ENCODE measurements at regions not wholly inside any gene's neighbourhood (a gene's known extent, or its start where the extent isn't known, plus 50 kb on each side); places are given as distances from the start of the nearest gene placed in this dataset.

DNA sequence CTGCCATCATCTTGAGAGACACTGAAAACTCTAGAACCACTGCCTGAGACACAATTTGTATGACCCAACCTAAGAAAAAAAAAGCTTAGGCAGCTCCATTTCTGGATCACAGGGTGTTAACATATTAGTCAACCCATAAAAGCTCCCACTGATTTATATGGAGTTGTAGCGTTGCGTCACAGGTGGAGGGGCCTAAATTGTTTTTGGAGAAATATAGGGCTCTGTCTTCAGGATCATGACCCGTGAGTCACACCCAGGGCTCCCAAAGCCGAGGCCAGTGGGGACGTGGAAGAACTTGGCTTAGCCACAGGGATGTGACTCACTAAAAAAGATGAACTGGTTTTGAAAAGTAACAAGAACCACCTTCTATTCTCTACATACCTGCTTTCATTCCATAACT, 116.5 kb upstream of the BMP2 start:
- DNase-seq (ENCODE audit: low spot score) (no peak), ATAC-seq (ENCODE audit: low FRiP score) (peak; percentile 80)

DNA sequence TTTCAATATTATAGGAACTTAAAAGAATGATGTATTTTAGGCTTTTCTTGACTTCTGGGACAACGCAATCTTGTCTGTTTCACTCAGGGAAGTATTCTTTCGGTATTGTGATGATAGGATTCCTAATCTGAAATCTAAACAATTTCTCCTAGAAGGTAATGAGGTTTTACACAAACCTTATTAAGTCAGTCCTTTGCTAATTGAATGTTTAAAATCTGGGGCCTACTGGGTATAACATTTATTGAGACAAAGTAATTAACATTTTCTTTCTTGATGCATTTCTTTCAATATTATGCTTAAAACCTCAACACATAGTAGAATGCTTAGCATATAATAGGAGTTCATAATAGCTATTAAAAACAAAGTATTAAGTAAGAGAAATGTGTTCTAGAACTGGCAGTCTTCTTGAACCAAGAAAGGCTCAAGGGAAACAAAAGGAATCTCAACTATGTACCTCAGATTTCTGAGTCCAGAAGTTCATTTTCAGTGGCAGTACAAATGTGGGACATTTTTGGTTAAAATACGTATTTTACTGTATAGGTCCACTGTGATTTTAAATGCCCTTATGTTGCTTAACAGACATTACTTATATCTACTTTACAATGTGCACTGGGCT, 121.4 kb upstream of the BMP2 start:
- DNase-seq (ENCODE audit: low spot score) (no peak), ATAC-seq (ENCODE audit: low FRiP score) (no peak)
- TF ChIP-seq, protein P1, sequence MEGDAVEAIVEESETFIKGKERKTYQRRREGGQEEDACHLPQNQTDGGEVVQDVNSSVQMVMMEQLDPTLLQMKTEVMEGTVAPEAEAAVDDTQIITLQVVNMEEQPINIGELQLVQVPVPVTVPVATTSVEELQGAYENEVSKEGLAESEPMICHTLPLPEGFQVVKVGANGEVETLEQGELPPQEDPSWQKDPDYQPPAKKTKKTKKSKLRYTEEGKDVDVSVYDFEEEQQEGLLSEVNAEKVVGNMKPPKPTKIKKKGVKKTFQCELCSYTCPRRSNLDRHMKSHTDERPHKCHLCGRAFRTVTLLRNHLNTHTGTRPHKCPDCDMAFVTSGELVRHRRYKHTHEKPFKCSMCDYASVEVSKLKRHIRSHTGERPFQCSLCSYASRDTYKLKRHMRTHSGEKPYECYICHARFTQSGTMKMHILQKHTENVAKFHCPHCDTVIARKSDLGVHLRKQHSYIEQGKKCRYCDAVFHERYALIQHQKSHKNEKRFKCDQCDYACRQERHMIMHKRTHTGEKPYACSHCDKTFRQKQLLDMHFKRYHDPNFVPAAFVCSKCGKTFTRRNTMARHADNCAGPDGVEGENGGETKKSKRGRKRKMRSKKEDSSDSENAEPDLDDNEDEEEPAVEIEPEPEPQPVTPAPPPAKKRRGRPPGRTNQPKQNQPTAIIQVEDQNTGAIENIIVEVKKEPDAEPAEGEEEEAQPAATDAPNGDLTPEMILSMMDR (IDR thresholded peaks at IDR 0.05): no peak

More for the DNA sequence above, 116.5 kb upstream of the BMP2 start:
- TF ChIP-seq, protein P1 (IDR thresholded peaks at IDR 0.05): no peak

DNA sequence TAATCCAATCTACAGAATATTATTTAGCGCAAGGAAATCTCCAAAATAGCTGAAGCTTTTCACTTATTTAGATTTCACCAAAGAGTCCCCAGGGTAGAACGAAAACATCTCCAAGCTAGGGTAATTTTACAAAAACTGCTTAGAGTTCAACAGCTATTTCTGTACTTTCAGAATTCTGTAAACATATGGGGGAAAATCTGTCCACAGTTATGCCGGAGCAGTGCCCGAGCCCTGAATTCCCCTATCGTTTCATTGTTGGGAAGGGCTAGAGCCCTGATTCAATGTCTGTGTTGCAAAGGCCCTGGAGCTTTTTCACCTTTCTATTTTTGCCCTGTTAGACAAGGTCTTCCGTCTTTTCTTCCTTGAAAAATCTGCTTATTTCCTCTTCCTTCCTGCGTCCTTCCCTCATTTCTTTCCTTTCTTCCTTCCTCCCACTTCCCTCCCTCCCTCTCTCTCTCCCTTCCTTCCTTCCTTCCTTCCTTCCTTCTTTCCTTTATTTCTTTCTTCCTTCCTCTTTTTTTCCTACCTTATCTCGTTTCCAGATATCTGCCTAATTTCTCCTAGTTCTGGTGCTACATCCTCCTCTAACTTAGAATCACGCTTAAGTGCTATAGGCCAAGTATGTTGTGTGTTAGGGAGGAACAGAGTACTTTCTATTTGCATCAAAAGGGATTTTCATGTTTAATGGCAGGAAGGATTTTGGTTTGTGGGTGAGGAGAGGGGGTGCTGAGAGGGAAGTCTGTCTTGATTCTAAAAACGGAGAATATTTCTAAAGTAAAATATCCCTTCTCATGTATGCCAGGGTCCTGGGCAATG, 122.5 kb upstream of the BMP2 start:
- DNase-seq (ENCODE audit: low spot score) (no peak), ATAC-seq (ENCODE audit: low FRiP score) (no peak)
- TF ChIP-seq, protein P1 (IDR thresholded peaks at IDR 0.05): no peak

DNA sequence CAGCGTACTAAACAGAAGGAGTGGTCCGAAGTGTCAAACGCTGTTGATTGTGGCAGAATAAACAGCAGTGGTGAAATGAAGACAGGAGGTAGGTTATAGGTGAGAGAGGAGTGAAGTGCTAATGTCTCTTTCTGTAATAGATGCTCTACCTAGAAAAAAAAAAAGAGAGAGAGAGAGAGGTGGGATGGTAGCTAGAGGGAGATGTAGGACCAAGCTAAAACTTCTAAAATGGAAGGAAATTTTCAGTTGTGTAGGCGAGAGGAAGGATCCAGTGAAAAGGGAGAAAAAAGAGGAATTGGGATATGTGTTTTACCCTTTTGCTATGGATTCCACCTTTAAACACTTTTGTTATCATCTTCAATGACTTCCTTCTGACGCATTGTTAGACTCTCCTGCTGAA, 126.5 kb upstream of the BMP2 start:
- ATAC-seq (ENCODE audit: low FRiP score) (no peak), DNase-seq (ENCODE audit: low spot score) (no peak)
- TF ChIP-seq, protein P1 (IDR thresholded peaks at IDR 0.05): no peak

DNA sequence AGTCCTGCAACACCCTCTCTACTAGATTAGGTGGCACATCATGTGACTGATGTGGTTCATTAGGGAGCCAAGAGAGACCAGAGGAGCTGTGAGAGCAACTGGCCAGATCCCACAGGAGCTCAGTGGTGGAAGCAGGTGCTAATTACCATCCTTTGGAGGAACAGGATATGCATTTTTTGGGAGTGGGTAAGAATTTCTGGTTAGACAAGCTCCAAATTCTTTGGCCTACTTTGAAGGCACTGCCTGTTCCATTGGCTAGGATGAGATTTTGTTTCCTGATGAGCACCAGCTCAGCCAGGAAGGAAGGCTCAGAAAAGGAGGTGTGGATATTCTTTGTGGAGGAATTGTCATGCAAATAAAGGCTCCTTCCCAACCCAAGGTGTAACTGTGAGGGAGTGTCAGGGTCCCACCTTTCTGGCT, 130.3 kb upstream of the BMP2 start:
- ATAC-seq (ENCODE audit: low FRiP score) (no peak), DNase-seq (ENCODE audit: low spot score) (no peak)
- TF ChIP-seq, protein P1 (IDR thresholded peaks at IDR 0.05): no peak

DNA sequence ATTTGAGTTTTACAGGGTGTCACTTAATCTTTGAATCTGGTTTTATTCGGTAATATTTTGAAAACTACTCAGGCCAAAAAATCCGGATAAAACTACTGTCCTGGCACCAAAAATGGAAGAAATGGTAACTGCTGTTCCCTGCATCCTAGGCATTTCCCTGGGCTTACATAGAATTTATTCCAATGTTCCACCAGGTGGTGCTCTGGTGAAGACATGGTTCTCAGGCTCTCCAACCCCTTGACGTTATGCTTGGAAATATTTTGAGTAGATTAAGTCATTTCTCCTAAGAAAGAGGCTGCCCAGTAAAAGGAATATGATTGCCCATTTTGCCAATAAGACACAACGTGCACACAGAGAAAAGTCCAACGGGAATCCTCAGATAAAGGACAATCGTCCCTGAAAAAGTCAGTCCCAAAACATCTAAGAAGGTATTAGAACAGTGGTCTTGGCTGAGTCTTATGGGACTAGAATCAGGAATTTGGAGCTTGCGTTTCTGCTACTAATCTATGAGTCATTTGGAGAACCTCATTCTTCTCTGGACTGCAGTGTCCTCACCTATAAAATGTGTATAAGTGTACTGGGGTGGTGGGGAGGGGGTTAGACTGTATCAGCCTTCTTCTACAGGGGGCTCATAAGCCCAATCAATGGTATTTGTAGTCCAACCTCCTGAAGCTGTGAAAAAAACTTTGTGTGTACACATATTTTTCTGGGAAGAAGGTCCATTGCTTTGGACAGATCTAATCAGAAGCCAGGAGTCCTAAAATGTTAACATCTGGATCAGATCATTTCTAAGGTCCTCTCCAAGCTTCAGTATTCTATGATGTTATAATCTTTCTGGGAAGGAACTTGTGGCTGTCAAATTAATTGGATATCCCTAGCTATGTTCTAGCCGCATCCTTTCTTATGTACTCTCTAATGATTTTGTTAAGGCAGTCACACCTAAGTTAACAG, 131.0 kb upstream of the BMP2 start:
- no peak for DNase-seq (ENCODE audit: low spot score)
- TF ChIP-seq, protein P1 (IDR thresholded peaks at IDR 0.05): no peak

More for the DNA sequence above, 131.0 kb upstream of the BMP2 start:
- peak; percentile 47 for ATAC-seq (ENCODE audit: low FRiP score)

Data from omental fat pad (tissue), 3 donors.